ENCODE measurements at regions not wholly inside any gene's neighbourhood (a gene's known extent, or its start where the extent isn't known, plus 50 kb on each side); places are given as distances from the start of the nearest gene placed in this dataset.

DNA sequence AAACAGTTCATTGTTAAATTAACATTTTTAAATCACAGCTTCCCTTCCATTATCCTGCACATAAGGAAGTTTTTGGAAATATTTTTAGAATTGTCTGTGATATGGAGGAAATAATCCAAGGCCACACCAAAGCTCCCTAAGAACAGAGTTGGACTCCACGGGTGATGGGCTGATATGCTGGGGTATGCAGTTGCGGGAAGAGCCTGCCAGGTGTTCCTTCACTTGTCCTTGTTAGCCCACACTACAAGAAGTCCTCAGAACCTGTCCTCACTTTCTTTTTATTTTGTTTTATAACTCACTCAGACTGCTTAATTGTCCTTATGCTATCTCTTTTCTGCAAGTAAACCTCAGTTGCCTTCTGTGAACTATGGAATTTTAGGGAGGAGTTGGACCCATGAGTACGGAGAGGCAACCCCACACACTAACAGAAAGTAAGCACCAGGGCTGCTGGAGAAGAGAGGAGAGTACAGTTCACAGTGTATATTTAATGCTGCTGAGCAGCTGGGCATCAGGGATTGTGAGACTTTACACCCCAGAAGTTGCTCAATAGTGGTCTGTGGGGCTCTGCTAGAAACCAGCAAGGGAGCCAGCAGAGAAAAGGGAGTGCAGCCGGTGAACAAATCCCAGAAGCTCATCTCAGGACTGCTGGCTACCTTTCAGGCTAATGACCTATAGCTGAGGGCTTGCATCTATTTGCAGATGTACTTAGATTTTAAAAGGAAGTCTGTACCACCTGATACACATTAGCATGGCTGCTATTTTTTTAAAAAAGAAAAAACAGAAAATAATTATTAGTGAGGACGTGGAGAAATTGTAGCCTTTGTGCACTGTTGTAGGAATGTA lies 64.6 kb upstream of the FOXN2 start (continued):
- TF ChIP-seq RAD21 (CRISPR knock-in tag; IDR thresholded peaks at IDR 0.05) (peak; percentile 55), SSRP1 (CRISPR knock-in tag; IDR thresholded peaks at IDR 0.05) (no peak), HMGA1 (CRISPR knock-in tag; conservative IDR thresholded peaks at IDR 0.05) (no peak), POLR2AphosphoS5 (IDR thresholded peaks at IDR 0.05; ENCODE audit: low read depth, low read length) (peak; percentile 43; the same call in 1 of the 2 replicates), ZC3H13 (CRISPR knock-in tag; IDR thresholded peaks at IDR 0.05) (no peak), ZNF501 (CRISPR knock-in tag; IDR thresholded peaks at IDR 0.05) (no peak; the same call in 1 of the 2 replicates), TRIM24 (CRISPR knock-in tag; IDR thresholded peaks at IDR 0.05) (no peak), ATF7-NPFF (CRISPR knock-in tag; IDR thresholded peaks at IDR 0.05; ENCODE audit: low read depth) (no peak; the same call in 1 of the 2 replicates), ELF1 (CRISPR knock-in tag; IDR thresholded peaks at IDR 0.05) (no peak), TMF1 (CRISPR knock-in tag; IDR thresholded peaks at IDR 0.05; ENCODE audit: low read depth) (peak; percentile 75), ZFP36L1 (CRISPR knock-in tag; IDR thresholded peaks at IDR 0.05) (no peak), ZNF382 (CRISPR knock-in tag; IDR thresholded peaks at IDR 0.05; ENCODE audit: borderline replicate concordance) (no peak), GATAD2A (CRISPR knock-in tag; IDR thresholded peaks at IDR 0.05) (peak; percentile 97)
- TF ChIP-seq, protein P1, sequence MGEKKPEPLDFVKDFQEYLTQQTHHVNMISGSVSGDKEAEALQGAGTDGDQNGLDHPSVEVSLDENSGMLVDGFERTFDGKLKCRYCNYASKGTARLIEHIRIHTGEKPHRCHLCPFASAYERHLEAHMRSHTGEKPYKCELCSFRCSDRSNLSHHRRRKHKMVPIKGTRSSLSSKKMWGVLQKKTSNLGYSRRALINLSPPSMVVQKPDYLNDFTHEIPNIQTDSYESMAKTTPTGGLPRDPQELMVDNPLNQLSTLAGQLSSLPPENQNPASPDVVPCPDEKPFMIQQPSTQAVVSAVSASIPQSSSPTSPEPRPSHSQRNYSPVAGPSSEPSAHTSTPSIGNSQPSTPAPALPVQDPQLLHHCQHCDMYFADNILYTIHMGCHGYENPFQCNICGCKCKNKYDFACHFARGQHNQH (CRISPR knock-in tag; IDR thresholded peaks at IDR 0.05) = peak; percentile 94
- TF ChIP-seq, protein P2, sequence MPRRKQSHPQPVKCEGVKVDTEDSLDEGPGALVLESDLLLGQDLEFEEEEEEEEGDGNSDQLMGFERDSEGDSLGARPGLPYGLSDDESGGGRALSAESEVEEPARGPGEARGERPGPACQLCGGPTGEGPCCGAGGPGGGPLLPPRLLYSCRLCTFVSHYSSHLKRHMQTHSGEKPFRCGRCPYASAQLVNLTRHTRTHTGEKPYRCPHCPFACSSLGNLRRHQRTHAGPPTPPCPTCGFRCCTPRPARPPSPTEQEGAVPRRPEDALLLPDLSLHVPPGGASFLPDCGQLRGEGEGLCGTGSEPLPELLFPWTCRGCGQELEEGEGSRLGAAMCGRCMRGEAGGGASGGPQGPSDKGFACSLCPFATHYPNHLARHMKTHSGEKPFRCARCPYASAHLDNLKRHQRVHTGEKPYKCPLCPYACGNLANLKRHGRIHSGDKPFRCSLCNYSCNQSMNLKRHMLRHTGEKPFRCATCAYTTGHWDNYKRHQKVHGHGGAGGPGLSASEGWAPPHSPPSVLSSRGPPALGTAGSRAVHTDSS (CRISPR knock-in tag; conservative IDR thresholded peaks at IDR 0.05) = no peak
- TF ChIP-seq, protein P3, sequence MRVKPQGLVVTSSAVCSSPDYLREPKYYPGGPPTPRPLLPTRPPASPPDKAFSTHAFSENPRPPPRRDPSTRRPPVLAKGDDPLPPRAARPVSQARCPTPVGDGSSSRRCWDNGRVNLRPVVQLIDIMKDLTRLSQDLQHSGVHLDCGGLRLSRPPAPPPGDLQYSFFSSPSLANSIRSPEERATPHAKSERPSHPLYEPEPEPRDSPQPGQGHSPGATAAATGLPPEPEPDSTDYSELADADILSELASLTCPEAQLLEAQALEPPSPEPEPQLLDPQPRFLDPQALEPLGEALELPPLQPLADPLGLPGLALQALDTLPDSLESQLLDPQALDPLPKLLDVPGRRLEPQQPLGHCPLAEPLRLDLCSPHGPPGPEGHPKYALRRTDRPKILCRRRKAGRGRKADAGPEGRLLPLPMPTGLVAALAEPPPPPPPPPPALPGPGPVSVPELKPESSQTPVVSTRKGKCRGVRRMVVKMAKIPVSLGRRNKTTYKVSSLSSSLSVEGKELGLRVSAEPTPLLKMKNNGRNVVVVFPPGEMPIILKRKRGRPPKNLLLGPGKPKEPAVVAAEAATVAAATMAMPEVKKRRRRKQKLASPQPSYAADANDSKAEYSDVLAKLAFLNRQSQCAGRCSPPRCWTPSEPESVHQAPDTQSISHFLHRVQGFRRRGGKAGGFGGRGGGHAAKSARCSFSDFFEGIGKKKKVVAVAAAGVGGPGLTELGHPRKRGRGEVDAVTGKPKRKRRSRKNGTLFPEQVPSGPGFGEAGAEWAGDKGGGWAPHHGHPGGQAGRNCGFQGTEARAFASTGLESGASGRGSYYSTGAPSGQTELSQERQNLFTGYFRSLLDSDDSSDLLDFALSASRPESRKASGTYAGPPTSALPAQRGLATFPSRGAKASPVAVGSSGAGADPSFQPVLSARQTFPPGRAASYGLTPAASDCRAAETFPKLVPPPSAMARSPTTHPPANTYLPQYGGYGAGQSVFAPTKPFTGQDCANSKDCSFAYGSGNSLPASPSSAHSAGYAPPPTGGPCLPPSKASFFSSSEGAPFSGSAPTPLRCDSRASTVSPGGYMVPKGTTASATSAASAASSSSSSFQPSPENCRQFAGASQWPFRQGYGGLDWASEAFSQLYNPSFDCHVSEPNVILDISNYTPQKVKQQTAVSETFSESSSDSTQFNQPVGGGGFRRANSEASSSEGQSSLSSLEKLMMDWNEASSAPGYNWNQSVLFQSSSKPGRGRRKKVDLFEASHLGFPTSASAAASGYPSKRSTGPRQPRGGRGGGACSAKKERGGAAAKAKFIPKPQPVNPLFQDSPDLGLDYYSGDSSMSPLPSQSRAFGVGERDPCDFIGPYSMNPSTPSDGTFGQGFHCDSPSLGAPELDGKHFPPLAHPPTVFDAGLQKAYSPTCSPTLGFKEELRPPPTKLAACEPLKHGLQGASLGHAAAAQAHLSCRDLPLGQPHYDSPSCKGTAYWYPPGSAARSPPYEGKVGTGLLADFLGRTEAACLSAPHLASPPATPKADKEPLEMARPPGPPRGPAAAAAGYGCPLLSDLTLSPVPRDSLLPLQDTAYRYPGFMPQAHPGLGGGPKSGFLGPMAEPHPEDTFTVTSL (CRISPR knock-in tag; IDR thresholded peaks at IDR 0.05; ENCODE audit: borderline replicate concordance) = peak; percentile 71; the same call in 1 of the 2 replicates
- TF ChIP-seq, protein P4, sequence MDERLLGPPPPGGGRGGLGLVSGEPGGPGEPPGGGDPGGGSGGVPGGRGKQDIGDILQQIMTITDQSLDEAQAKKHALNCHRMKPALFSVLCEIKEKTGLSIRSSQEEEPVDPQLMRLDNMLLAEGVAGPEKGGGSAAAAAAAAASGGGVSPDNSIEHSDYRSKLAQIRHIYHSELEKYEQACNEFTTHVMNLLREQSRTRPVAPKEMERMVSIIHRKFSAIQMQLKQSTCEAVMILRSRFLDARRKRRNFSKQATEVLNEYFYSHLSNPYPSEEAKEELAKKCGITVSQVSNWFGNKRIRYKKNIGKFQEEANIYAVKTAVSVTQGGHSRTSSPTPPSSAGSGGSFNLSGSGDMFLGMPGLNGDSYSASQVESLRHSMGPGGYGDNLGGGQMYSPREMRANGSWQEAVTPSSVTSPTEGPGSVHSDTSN (CRISPR knock-in tag; IDR thresholded peaks at IDR 0.05) = no peak
